Neural cell (in vitro differentiated cells): ENCODE measurements at regions not wholly inside any gene's neighbourhood (a gene's known extent, or its start where the extent isn't known, plus 50 kb on each side); places are given as distances from the start of the nearest gene placed in this dataset.

Experiments
- H2AFZ ChIP-seq: fragments of 200-600, 300-800 bp; sonication (generic), shearing (Covaris generic); 2 replicates; pipeline ENCODE4 v1.6.0; 2014; ENCODE audit warnings: low read depth, mild to moderate bottlenecking, antibody characterized with exemption, low read length, moderate library complexity
- H3F3A ChIP-seq: fragments of 200-600 bp; shearing (Covaris generic); 2 replicates; pipeline ENCODE4 v1.6.1; 2016; ENCODE audit warnings: mild to moderate bottlenecking, moderate library complexity, mixed read lengths, antibody characterized with exemption, low read length; ENCODE audit not compliant: insufficient read depth, poor library complexity, severe bottlenecking
- H3K27ac ChIP-seq: fragments of 200-600, 300-800 bp; sonication (generic), shearing (Covaris generic); 2 replicates; pipeline ENCODE4 v1.5.1; 2014; ENCODE audit warnings: mild to moderate bottlenecking, low read length, moderate library complexity
- H3K27me3 ChIP-seq: fragments of 300-800, 200-600 bp; sonication (generic), shearing (Covaris generic); 2 replicates; pipeline ENCODE4 v1.6.0; 2014; ENCODE audit warnings: mild to moderate bottlenecking, low read depth, low read length, moderate library complexity; ENCODE audit not compliant: insufficient read depth
- H3K36me3 ChIP-seq: fragments of 300-800, 200-600 bp; sonication (generic), shearing (Covaris generic); 2 replicates; pipeline ENCODE4 v1.5.1; 2014; ENCODE audit warnings: mild to moderate bottlenecking, antibody characterized with exemption, low read length, moderate library complexity; ENCODE audit not compliant: insufficient read depth
- H3K4me2 ChIP-seq: fragments of 300-800, 200-600 bp; sonication (generic), shearing (Covaris generic); 2 replicates; pipeline ENCODE4 v1.6.0; 2014; ENCODE audit warnings: mild to moderate bottlenecking, low read length
- H3K4me3 ChIP-seq: fragments of 300-800, 200-600 bp; sonication (generic), shearing (Covaris generic); 2 replicates; pipeline ENCODE4 v1.5.1; 2014; ENCODE audit warnings: mild to moderate bottlenecking, low read length, moderate library complexity
- H3K79me2 ChIP-seq: fragments of 200-600 bp; shearing (Covaris generic); replicated peaks from 2 replicates; pipeline ENCODE4 v1.6.0; 2014; ENCODE audit warnings: mild to moderate bottlenecking, low read length, moderate library complexity; ENCODE audit not compliant: insufficient read depth
- H3K9ac ChIP-seq: fragments of 300-800, 200-600 bp; sonication (generic), shearing (Covaris generic); 2 replicates; pipeline ENCODE4 v1.6.1; 2016; ENCODE audit warnings: mild to moderate bottlenecking, low read length, mixed read lengths
- H3K9me2 ChIP-seq: fragments of 200-600 bp; shearing (Covaris generic); 2 replicates; pipeline ENCODE4 v1.6.1; 2016; ENCODE audit warnings: mild to moderate bottlenecking, low read length, mixed read lengths; ENCODE audit not compliant: insufficient read depth
- H3K9me3 ChIP-seq: fragments of 200-600, 300-800 bp; sonication (generic), shearing (Covaris generic); 2 replicates; pipeline ENCODE4 v1.6.1; 2016; ENCODE audit warnings: mild to moderate bottlenecking, mixed run types, low read length, moderate library complexity, mixed read lengths
- H4K20me1 ChIP-seq: fragments of 200-600 bp; shearing (Covaris generic); 2 replicates; pipeline ENCODE4 v1.6.1; 2016; ENCODE audit warnings: mild to moderate bottlenecking, mixed run types; ENCODE audit not compliant: insufficient read depth
- CTCF ChIP-seq: fragments of 450-650 bp; IDR thresholded peaks from 2 replicates; pipeline ENCODE4 v1.5.1; 2014; ENCODE audit warnings: antibody characterized with exemption, mild to moderate bottlenecking, moderate library complexity; ENCODE audit not compliant: poor library complexity, severe bottlenecking
- EP300 ChIP-seq: fragments of 450-650 bp; conservative IDR thresholded peaks from 2 replicates; pipeline ENCODE4 v1.6.1; 2014; ENCODE audit warnings: antibody characterized with exemption, mild to moderate bottlenecking, moderate library complexity; ENCODE audit not compliant: poor library complexity, severe bottlenecking
- EZH2 ChIP-seq: fragments of 200-600, 300-800 bp; shearing (Covaris generic), sonication (generic); IDR thresholded peaks from 2 replicates; pipeline ENCODE4 v1.6.1; 2014; ENCODE audit warnings: antibody characterized with exemption, low read length, borderline replicate concordance, mild to moderate bottlenecking; ENCODE audit not compliant: insufficient read depth, poor library complexity, severe bottlenecking
- MXI1 ChIP-seq: fragments of 450-650 bp; conservative IDR thresholded peaks from 2 replicates; pipeline ENCODE4 v1.6.1; 2014; ENCODE audit warnings: antibody characterized with exemption, mild to moderate bottlenecking; ENCODE audit not compliant: poor library complexity, severe bottlenecking
- POLR2AphosphoS5 ChIP-seq: IDR thresholded peaks from 2 replicates; pipeline ENCODE4 v1.6.1; 2012
- RAD21 ChIP-seq: fragments of 450-650 bp; conservative IDR thresholded peaks from 2 replicates; pipeline ENCODE4 v1.6.1; 2014; ENCODE audit warnings: antibody characterized with exemption, mild to moderate bottlenecking, moderate library complexity
- REST ChIP-seq: IDR thresholded peaks from 2 replicates; pipeline ENCODE4 v1.6.1; 2012; ENCODE audit warnings: borderline replicate concordance
- SMC3 ChIP-seq: fragments of 450-650 bp; conservative IDR thresholded peaks from 2 replicates; pipeline ENCODE4 v1.6.1; 2014; ENCODE audit warnings: antibody characterized with exemption, mild to moderate bottlenecking, moderate library complexity; ENCODE audit not compliant: poor library complexity
- TAF1 ChIP-seq: IDR thresholded peaks from 2 replicates; pipeline ENCODE4 v1.6.1; 2012; ENCODE audit warnings: low read depth

- no peaks in the 10 kb centered on the region for H3K27me3 ChIP-seq
- no peaks in the 10 kb centered on the region for H3K79me2 ChIP-seq
- no peaks in the 10 kb centered on the region for H3K9me3 ChIP-seq
- H3K9me2 ChIP-seq: no peaks in the 10 kb centered on the region
- TF ChIP-seq EZH2 (no peak), MXI1 (no peak), CTCF (no peak), REST (no peak), SMC3 (no peak), EP300 (no peak), POLR2AphosphoS5 (no peak), TAF1 (no peak), RAD21 (no peak)
- no peaks in the 10 kb centered on the region for H3F3A ChIP-seq
- H3K4me2 ChIP-seq: no peak overlapping the region
- no peak overlapping the region for H2AFZ ChIP-seq
- no peak overlapping the region for H3K4me3 ChIP-seq
- no peaks in the 10 kb centered on the region for H3K36me3 ChIP-seq
- no peak overlapping the region for H3K9ac ChIP-seq
- H4K20me1 ChIP-seq: no peaks in the 10 kb centered on the region
- H3K27ac ChIP-seq: no peak overlapping the region
Observed at GRCh38 chr18:11368020-11368419, 218.7 kb upstream of the PIEZO2 start.

- H2AFZ ChIP-seq: no peak overlapping the region
- H4K20me1 ChIP-seq: no peaks in the 10 kb centered on the region
- no peaks in the 10 kb centered on the region for H3F3A ChIP-seq
- H3K9me3 ChIP-seq: no peaks in the 10 kb centered on the region
- H3K79me2 ChIP-seq: no peaks in the 10 kb centered on the region
- TF ChIP-seq EP300 (no peak), CTCF (no peak), TAF1 (no peak), REST (no peak), SMC3 (no peak), EZH2 (no peak), POLR2AphosphoS5 (no peak), RAD21 (no peak), MXI1 (no peak)
- H3K36me3 ChIP-seq: no peaks in the 10 kb centered on the region
- H3K4me3 ChIP-seq: no peak overlapping the region
- H3K27me3 ChIP-seq: no peaks in the 10 kb centered on the region
- no peak overlapping the region for H3K4me2 ChIP-seq
- H3K9ac ChIP-seq: no peak overlapping the region
- H3K9me2 ChIP-seq: no peaks in the 10 kb centered on the region
- no peak overlapping the region for H3K27ac ChIP-seq
Observed at GRCh38 chr18:11367351-11367750, 218.0 kb upstream of the PIEZO2 start.
